Fibroblast of lung (primary cell): ENCODE measurements at regions not wholly inside any gene's neighbourhood (a gene's known extent, or its start where the extent isn't known, plus 50 kb on each side); places are given as distances from the start of the nearest gene placed in this dataset.

ENCODE experiments used
- EZH2 ChIP-seq: IDR thresholded peaks from 2 replicates; pipeline ENCODE4 v1.5.1; 2012; ENCODE audit warnings: low read length, control low read depth, mild to moderate bottlenecking; ENCODE audit errors: missing control alignments
- TF ChIP-seq, protein P1 (sequence below), 2 donors: IDR thresholded peaks in 1 of 2; conservative IDR thresholded peaks in 1 of 2; 1 replicate in 1 of 2; 2 replicates in 1 of 2; pipeline ENCODE4 v1.5.1; 2011 to 2012; ENCODE audit warnings: low read length in 2 of 2, control low read depth in 1 of 2, inconsistent platforms in 1 of 2, low read depth in 1 of 2, mild to moderate bottlenecking in 1 of 2

DNA sequence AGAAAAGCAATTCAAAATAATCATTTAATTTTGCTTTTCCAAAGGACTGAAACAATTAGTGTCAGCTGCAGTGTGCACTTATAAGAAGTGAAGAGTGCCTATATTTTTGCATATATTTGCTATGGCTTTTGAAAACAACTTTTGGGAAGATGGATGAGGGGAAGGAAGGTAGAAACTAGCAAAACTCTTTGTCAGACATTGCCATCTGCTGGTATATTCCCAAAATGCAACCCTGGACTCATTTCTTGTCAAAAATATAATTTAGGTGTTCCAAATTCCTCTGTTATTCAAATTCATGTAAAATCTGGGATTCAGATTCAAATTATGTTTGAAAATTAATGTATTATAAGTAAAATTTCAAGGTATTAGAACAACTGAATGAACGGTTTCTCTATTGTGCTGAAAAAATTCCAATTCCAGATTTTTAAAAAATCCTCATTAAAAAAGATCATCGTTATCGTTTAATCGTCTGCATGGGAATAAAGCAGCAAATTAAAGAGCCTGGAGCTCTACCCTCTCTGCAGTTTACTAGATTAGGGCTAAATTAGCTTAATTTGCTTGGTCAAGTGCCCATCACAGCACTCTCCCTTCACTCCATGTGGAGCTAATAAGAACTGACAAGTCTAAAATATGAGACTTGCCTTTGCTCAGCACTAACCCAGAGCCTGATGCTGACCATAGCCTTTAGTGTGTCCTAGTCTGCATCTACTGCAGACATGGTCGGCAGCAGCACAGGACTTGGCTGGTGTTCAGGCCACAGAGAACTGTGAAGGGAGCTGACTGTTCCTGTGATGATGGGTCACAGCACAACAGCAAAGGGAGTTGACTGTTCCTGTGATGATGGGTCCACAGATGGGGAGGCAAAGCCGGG is 67.9 kb upstream of the MITF start:
- TF ChIP-seq, protein P1, sequence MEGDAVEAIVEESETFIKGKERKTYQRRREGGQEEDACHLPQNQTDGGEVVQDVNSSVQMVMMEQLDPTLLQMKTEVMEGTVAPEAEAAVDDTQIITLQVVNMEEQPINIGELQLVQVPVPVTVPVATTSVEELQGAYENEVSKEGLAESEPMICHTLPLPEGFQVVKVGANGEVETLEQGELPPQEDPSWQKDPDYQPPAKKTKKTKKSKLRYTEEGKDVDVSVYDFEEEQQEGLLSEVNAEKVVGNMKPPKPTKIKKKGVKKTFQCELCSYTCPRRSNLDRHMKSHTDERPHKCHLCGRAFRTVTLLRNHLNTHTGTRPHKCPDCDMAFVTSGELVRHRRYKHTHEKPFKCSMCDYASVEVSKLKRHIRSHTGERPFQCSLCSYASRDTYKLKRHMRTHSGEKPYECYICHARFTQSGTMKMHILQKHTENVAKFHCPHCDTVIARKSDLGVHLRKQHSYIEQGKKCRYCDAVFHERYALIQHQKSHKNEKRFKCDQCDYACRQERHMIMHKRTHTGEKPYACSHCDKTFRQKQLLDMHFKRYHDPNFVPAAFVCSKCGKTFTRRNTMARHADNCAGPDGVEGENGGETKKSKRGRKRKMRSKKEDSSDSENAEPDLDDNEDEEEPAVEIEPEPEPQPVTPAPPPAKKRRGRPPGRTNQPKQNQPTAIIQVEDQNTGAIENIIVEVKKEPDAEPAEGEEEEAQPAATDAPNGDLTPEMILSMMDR (conservative IDR thresholded peaks at IDR 0.05 in 1 of 2, IDR thresholded peaks at IDR 0.05 in 1 of 2; ENCODE audit: low read depth in 1 of 2, low read length in 2 of 2), result peak; percentile 66 to 73
- TF ChIP-seq EZH2, result no peak
